WTC11 (cell line): ENCODE measurements at regions not wholly inside any gene's neighbourhood (a gene's known extent, or its start where the extent isn't known, plus 50 kb on each side); places are given as distances from the start of the nearest gene placed in this dataset.

ENCODE experiments used
- ATAC-seq: fragments of 200-7000 bp; cut with Tn5 transposase; 2 replicates; pipeline ENCODE4 v1.10.0; 2021; ENCODE audit warnings: mild to moderate bottlenecking, moderate library complexity
- CTCF ChIA-PET: fragments of 300-600 bp; sonication (Branson Sonifier 250); formaldehyde crosslinking; loops from one replicate; lab custom pipeline; 2021; ENCODE audit warnings: antibody characterized with exemption; lab: Charles Lee
- POLR2A ChIA-PET: fragments of 350-600 bp; sonication (Branson Sonifier 250); formaldehyde crosslinking; loops from one replicate; lab custom pipeline; 2021; ENCODE audit warnings: antibody characterized with exemption; lab: Charles Lee
- DNase-seq: peaks from one replicate; pipeline ENCODE4 v3.0.0; 2021; ENCODE audit warnings: low spot score
- H3K27ac Mint-ChIP-seq: 2 replicates; pipeline ENCODE4 v1.8.0; 2021; ENCODE audit warnings: mixed read lengths
- H3K27me3 Mint-ChIP-seq: 2 replicates; pipeline ENCODE4 v1.8.0; 2021; ENCODE audit warnings: low read depth, mild to moderate bottlenecking, moderate library complexity, mixed read lengths
- H3K36me3 Mint-ChIP-seq: 2 replicates; pipeline ENCODE4 v1.8.0; 2021; ENCODE audit warnings: mixed read lengths
- H3K4me1 Mint-ChIP-seq: 2 replicates; pipeline ENCODE4 v1.8.0; 2022; ENCODE audit warnings: mixed read lengths
- H3K4me3 Mint-ChIP-seq: 2 replicates; pipeline ENCODE4 v1.8.0; 2021; ENCODE audit warnings: mild to moderate bottlenecking, moderate library complexity, mixed read lengths
- H3K9me3 Mint-ChIP-seq: 2 replicates; pipeline ENCODE4 v1.8.0; 2021; ENCODE audit warnings: mixed read lengths
- ATF1 ChIP-seq: sonication (generic); formaldehyde crosslinking; IDR thresholded peaks from 2 replicates; pipeline ENCODE4 v1.8.1; 2023; ENCODE audit warnings: mild to moderate bottlenecking, moderate library complexity, missing genetic modification reagents
- ATF2 ChIP-seq: sonication (generic); formaldehyde crosslinking; IDR thresholded peaks from 2 replicates; pipeline ENCODE4 v1.8.1; 2022; ENCODE audit warnings: low read depth, missing genetic modification reagents, borderline replicate concordance
- ATF3 ChIP-seq: sonication (generic); formaldehyde crosslinking; conservative IDR thresholded peaks from 2 replicates; pipeline ENCODE4 v1.8.1; 2022; ENCODE audit warnings: mild to moderate bottlenecking, missing genetic modification reagents
- CBFB ChIP-seq: sonication (generic); formaldehyde crosslinking; IDR thresholded peaks from 2 replicates; pipeline ENCODE4 v1.8.1; 2022; ENCODE audit warnings: mild to moderate bottlenecking, low read depth, missing genetic modification reagents
- ELF4 ChIP-seq: sonication (generic); formaldehyde crosslinking; IDR thresholded peaks from 2 replicates; pipeline ENCODE4 v1.8.1; 2022; ENCODE audit warnings: low read depth, mild to moderate bottlenecking, moderate library complexity, missing genetic modification reagents
- EMX1 ChIP-seq: fragments of 250-450 bp; sonication (Bioruptor Pico); IDR thresholded peaks from 2 replicates; pipeline ENCODE4 v1.8.0; 2021; ENCODE audit warnings: mild to moderate bottlenecking
- ETV6 ChIP-seq: sonication (generic); formaldehyde crosslinking; IDR thresholded peaks from 2 replicates; pipeline ENCODE4 v1.8.1; 2022; ENCODE audit warnings: mild to moderate bottlenecking, missing genetic modification reagents
- FOXJ3 ChIP-seq: sonication (generic); formaldehyde crosslinking; IDR thresholded peaks from 2 replicates; pipeline ENCODE4 v1.9.0; 2021; ENCODE audit warnings: missing genetic modification reagents, mild to moderate bottlenecking, borderline replicate concordance
- FOXP1 ChIP-seq: sonication (generic); formaldehyde crosslinking; IDR thresholded peaks from 2 replicates; pipeline ENCODE4 v1.8.0; 2022; ENCODE audit warnings: missing genetic modification reagents, mild to moderate bottlenecking, moderate library complexity, borderline replicate concordance
- FOXP4 ChIP-seq: sonication (generic); formaldehyde crosslinking; IDR thresholded peaks from 2 replicates; pipeline ENCODE4 v1.8.0; 2022; ENCODE audit warnings: mild to moderate bottlenecking, missing genetic modification reagents
- GRHL2 ChIP-seq: fragments of 250-450 bp; sonication (Bioruptor Pico); IDR thresholded peaks from 2 replicates; pipeline ENCODE4 v1.8.0; 2022; ENCODE audit warnings: mild to moderate bottlenecking, moderate library complexity; ENCODE audit not compliant: insufficient replicate concordance, severe bottlenecking
- GTF2I ChIP-seq: fragments of 250-450 bp; sonication (Bioruptor Pico); conservative IDR thresholded peaks from 2 replicates; pipeline ENCODE4 v1.4.0; 2021; ENCODE audit warnings: mild to moderate bottlenecking
- KAT7 ChIP-seq: sonication (generic); formaldehyde crosslinking; IDR thresholded peaks from 2 replicates; pipeline ENCODE4 v1.8.1; 2023; ENCODE audit warnings: missing genetic modification reagents, mild to moderate bottlenecking, borderline replicate concordance
- MAX ChIP-seq: sonication (generic); formaldehyde crosslinking; IDR thresholded peaks from 2 replicates; pipeline ENCODE4 v1.8.0; 2022; ENCODE audit warnings: mild to moderate bottlenecking, missing genetic modification reagents
- MYBL2 ChIP-seq: sonication (generic); formaldehyde crosslinking; IDR thresholded peaks from 2 replicates; pipeline ENCODE4 v1.8.1; 2023; ENCODE audit warnings: mild to moderate bottlenecking, moderate library complexity, missing genetic modification reagents
- NFATC4 ChIP-seq: fragments of 250-450 bp; sonication (Bioruptor Pico); IDR thresholded peaks from 2 replicates; pipeline ENCODE4 v1.9.0; 2021; ENCODE audit warnings: mild to moderate bottlenecking
- NFYB ChIP-seq: sonication (generic); formaldehyde crosslinking; conservative IDR thresholded peaks from 2 replicates; pipeline ENCODE4 v1.8.0; 2022; ENCODE audit warnings: low read depth, missing genetic modification reagents
- TEAD1 ChIP-seq: sonication (generic); formaldehyde crosslinking; IDR thresholded peaks from 2 replicates; pipeline ENCODE4 v1.8.0; 2022; ENCODE audit warnings: mild to moderate bottlenecking, missing genetic modification reagents
- TP53 ChIP-seq: sonication (generic); formaldehyde crosslinking; IDR thresholded peaks from 2 replicates; pipeline ENCODE4 v1.8.1; 2023; ENCODE audit warnings: mild to moderate bottlenecking, missing genetic modification reagents
- USF2 ChIP-seq: sonication (generic); formaldehyde crosslinking; IDR thresholded peaks from 2 replicates; pipeline ENCODE4 v1.8.1; 2023; ENCODE audit warnings: mild to moderate bottlenecking, missing genetic modification reagents, moderate library complexity
- ZNF263 ChIP-seq: sonication (generic); formaldehyde crosslinking; IDR thresholded peaks from 2 replicates; pipeline ENCODE4 v1.8.1; 2022; ENCODE audit warnings: low read depth, mild to moderate bottlenecking, moderate library complexity, missing genetic modification reagents
- ZNF425 ChIP-seq: fragments of 250-450 bp; sonication (Bioruptor Pico); conservative IDR thresholded peaks from 2 replicates; pipeline ENCODE4 v1.9.0; 2021; ENCODE audit warnings: mild to moderate bottlenecking
- ZNF532 ChIP-seq: fragments of 250-450 bp; sonication (Bioruptor Pico); IDR thresholded peaks from 2 replicates; pipeline ENCODE4 v1.9.0; 2021; ENCODE audit warnings: mild to moderate bottlenecking, borderline replicate concordance
- ZNF671 ChIP-seq: fragments of 250-450 bp; sonication (Bioruptor Pico); IDR thresholded peaks from 2 replicates; pipeline ENCODE4 v1.8.0; 2021; ENCODE audit warnings: mild to moderate bottlenecking

- no peak overlapping the region for H3K4me3 Mint-ChIP-seq
- H3K4me1 Mint-ChIP-seq, result no peaks in the 10 kb centered on the region
- peaks cover 12% of the 10 kb centered on the region for H3K9me3 Mint-ChIP-seq
- no peak for ATAC-seq
- no peak overlapping the region for H3K27ac Mint-ChIP-seq
- TF ChIP-seq FOXP4 (CRISPR knock-in tag) (no peak), ZNF671 (no peak), KAT7 (CRISPR knock-in tag) (no peak), ETV6 (CRISPR knock-in tag) (no peak), USF2 (CRISPR knock-in tag) (no peak), ATF2 (CRISPR knock-in tag) (no peak), MAX (no peak), NFYB (CRISPR knock-in tag) (no peak), ZNF425 (no peak), ELF4 (no peak), MYBL2 (no peak), GTF2I (no peak)
- no peaks in the 10 kb centered on the region for H3K36me3 Mint-ChIP-seq
- POLR2A ChIA-PET, result no interaction called here
- CTCF ChIA-PET, result no interaction called here
- no peak for DNase-seq
- peaks cover 3% of the 10 kb centered on the region for H3K27me3 Mint-ChIP-seq
These were observed 165.9 kb upstream of the IRAK1BP1 start for GRCh38 chr6:78701407-78701806.

- ATAC-seq (no peak; the same call in none of the 2 replicates), DNase-seq (no peak)
- Mint-ChIP-seq H3K27ac (no peak overlapping the region), H3K4me1 (no peaks in the 10 kb centered on the region), H3K4me3 (no peak overlapping the region), H3K27me3 (no peaks in the 10 kb centered on the region), H3K36me3 (no peaks in the 10 kb centered on the region), H3K9me3 (no peaks in the 10 kb centered on the region)
- ChIA-PET CTCF (no interaction called here), POLR2A (no interaction called here)
- no peak for TF ChIP-seq CBFB (CRISPR knock-in tag)
- no peak for TF ChIP-seq EMX1 (CRISPR knock-in tag)
- no peak for TF ChIP-seq ATF1 (CRISPR knock-in tag)
- TF ChIP-seq ZNF671, result no peak
- no peak for TF ChIP-seq ATF3 (CRISPR knock-in tag)
- TF ChIP-seq TEAD1 (CRISPR knock-in tag), result no peak
- no peak for TF ChIP-seq FOXJ3 (CRISPR knock-in tag)
- no peak for TF ChIP-seq NFATC4 (CRISPR knock-in tag)
- TF ChIP-seq TP53 (CRISPR knock-in tag), result no peak
- no peak for TF ChIP-seq FOXP1 (CRISPR knock-in tag)
- no peak for TF ChIP-seq ZNF263 (CRISPR knock-in tag)
- TF ChIP-seq GRHL2 (CRISPR knock-in tag), result no peak
- no peak for TF ChIP-seq ZNF532 (CRISPR knock-in tag)
These were observed 158.3 kb upstream of the IRAK1BP1 start for GRCh38 chr6:78709021-78709420.
